ENCODE measurements at regions not wholly inside any gene's neighbourhood (a gene's known extent, or its start where the extent isn't known, plus 50 kb on each side); places are given as distances from the start of the nearest gene placed in this dataset.

DNA sequence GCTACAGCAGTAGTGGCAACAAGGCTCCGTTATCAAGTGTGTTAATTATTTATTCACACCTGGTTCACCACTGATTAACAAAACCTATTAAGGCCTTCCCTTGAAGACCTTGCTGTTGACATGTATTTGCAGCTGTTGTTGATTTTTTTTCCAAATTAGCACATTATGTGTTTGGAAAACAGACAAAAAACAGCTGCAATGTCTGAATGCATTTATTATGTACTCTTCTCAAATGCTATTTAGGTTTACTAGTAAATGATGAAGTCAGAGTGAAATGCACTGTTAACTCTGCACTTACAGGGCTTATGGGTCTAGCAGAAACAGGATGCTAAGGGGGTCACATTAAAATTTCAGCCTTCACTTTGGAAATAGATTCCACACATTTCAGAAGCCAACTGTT, 99.5 kb upstream of the PCDH7 start:
- TF ChIP-seq YY1 (IDR thresholded peaks at IDR 0.05; ENCODE audit: low read depth): no peak
- no peak for TF ChIP-seq MAX (IDR thresholded peaks at IDR 0.05)
- no peak for TF ChIP-seq NFIC (IDR thresholded peaks at IDR 0.05)
- TF ChIP-seq ZBTB7A (IDR thresholded peaks at IDR 0.05; ENCODE audit: low read depth): no peak
- TF ChIP-seq FOXM1 (IDR thresholded peaks at IDR 0.05; ENCODE audit: borderline replicate concordance, low read depth): no peak
- TF ChIP-seq RAD21 (IDR thresholded peaks at IDR 0.05; ENCODE audit: low read depth): no peak
- no peak for TF ChIP-seq TEAD4 (IDR thresholded peaks at IDR 0.05)
- TF ChIP-seq TCF12 (IDR thresholded peaks at IDR 0.05; ENCODE audit: low read depth): no peak
- no peak for TF ChIP-seq EP300 (IDR thresholded peaks at IDR 0.05; ENCODE audit: borderline replicate concordance)
- TF ChIP-seq CREB1 (IDR thresholded peaks at IDR 0.05; ENCODE audit: low read depth): no peak
- no peak for TF ChIP-seq EGR1 (IDR thresholded peaks at IDR 0.05)
- TF ChIP-seq CEBPB (IDR thresholded peaks at IDR 0.05): no peak
- TF ChIP-seq REST (IDR thresholded peaks at IDR 0.05; ENCODE audit: low read depth): no peak
- TF ChIP-seq USF1 (IDR thresholded peaks at IDR 0.05): no peak
- TF ChIP-seq TAF1 (IDR thresholded peaks at IDR 0.05; ENCODE audit: low read depth): no peak

DNA sequence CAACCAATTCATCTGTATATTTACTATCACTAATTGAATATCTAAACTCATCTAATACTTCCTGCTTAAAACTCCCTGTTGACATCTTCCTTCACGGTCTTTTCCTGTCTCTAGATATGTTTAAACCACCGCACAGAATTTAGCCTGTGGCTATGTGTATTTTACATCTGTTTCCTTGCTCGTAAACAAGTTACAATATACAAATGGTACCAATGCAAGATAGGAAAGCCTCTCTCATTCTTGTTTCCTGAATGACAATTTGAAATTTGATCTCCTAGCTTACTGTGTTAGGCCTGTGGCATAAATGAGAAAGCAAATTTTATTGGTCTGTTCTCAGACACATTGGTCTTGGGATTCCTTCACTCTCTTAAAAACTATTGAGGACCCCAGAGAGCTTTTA, 89.7 kb upstream of the PCDH7 start:
- no peak for TF ChIP-seq NFIC (IDR thresholded peaks at IDR 0.05)
- TF ChIP-seq EP300 (IDR thresholded peaks at IDR 0.05; ENCODE audit: borderline replicate concordance): no peak
- no peak for TF ChIP-seq TAF1 (IDR thresholded peaks at IDR 0.05; ENCODE audit: low read depth)
- no peak for TF ChIP-seq EGR1 (IDR thresholded peaks at IDR 0.05)

DNA sequence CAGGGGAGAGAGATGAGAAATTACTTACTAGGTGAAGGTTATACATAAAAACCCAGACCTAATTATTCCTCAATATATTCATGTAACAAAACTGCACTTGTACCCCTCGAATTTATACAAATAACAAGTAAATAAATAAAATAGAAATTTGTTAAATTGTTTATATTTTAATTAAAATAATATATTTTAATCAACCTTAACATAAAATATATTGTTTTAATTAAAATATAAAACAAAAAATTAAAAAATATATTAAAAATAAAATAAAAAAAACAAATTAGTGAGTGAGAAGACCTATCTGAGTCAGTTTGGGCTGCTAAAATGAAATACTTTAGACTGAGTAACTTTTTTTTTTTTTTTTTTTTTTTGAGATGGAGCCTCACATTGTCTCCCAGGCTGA, 87.4 kb upstream of the PCDH7 start:
- TF ChIP-seq REST (IDR thresholded peaks at IDR 0.05; ENCODE audit: low read depth) (no peak), NFIC (IDR thresholded peaks at IDR 0.05) (no peak), TAF1 (IDR thresholded peaks at IDR 0.05; ENCODE audit: low read depth) (no peak)

GRCh38 chr4:30641345-30641744, 78.8 kb upstream of the PCDH7 start:
- no peak for TF ChIP-seq NFIC (IDR thresholded peaks at IDR 0.05)
- no peak for TF ChIP-seq YY1 (IDR thresholded peaks at IDR 0.05; ENCODE audit: low read depth)
- TF ChIP-seq TEAD4 (IDR thresholded peaks at IDR 0.05): no peak
- TF ChIP-seq CEBPB (IDR thresholded peaks at IDR 0.05): no peak

- no peak for TF ChIP-seq NFIC (IDR thresholded peaks at IDR 0.05)
- TF ChIP-seq TCF12 (IDR thresholded peaks at IDR 0.05; ENCODE audit: low read depth): no peak
- TF ChIP-seq EP300 (IDR thresholded peaks at IDR 0.05; ENCODE audit: borderline replicate concordance): no peak
- no peak for TF ChIP-seq ZBTB7A (IDR thresholded peaks at IDR 0.05; ENCODE audit: low read depth)
- TF ChIP-seq CREB1 (IDR thresholded peaks at IDR 0.05; ENCODE audit: low read depth): no peak
- no peak for TF ChIP-seq FOXM1 (IDR thresholded peaks at IDR 0.05; ENCODE audit: borderline replicate concordance, low read depth)
- no peak for TF ChIP-seq RAD21 (IDR thresholded peaks at IDR 0.05; ENCODE audit: low read depth)
- no peak for TF ChIP-seq MAX (IDR thresholded peaks at IDR 0.05)
Measured at GRCh38 chr4:30642567-30642966, 77.6 kb upstream of the PCDH7 start.

DNA sequence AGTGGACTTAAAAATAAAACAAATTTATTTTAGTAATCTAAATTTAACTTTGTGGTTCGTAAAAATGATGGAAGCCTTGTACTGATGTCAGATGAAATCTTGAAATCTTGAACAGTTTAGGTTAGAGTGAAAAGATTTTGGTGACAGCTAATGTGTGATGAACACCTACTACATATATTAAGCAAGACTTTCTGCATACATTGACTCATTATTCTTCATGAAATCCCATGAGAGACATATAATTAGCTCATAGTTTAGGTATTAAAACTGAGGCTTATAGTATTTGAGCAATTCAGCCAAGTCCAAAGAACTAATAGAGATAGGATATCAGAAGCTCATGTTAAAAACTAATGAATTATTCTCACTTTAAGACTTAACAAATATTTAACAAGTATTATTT, 66.9 kb upstream of the PCDH7 start:
- no peak for TF ChIP-seq EGR1 (IDR thresholded peaks at IDR 0.05)
- no peak for TF ChIP-seq TEAD4 (IDR thresholded peaks at IDR 0.05)
- TF ChIP-seq NFIC (IDR thresholded peaks at IDR 0.05): no peak
- TF ChIP-seq TAF1 (IDR thresholded peaks at IDR 0.05; ENCODE audit: low read depth): no peak
- TF ChIP-seq USF1 (IDR thresholded peaks at IDR 0.05): no peak
- TF ChIP-seq CEBPB (IDR thresholded peaks at IDR 0.05): no peak
- TF ChIP-seq REST (IDR thresholded peaks at IDR 0.05; ENCODE audit: low read depth): no peak
- TF ChIP-seq TCF12 (IDR thresholded peaks at IDR 0.05; ENCODE audit: low read depth): no peak
- TF ChIP-seq CREB1 (IDR thresholded peaks at IDR 0.05; ENCODE audit: low read depth): no peak

Data from Ishikawa (cell line).